OCI-M1 (cell line): ENCODE measurements at regions not wholly inside any gene's neighbourhood (a gene's known extent, or its start where the extent isn't known, plus 50 kb on each side); places are given as distances from the start of the nearest gene placed in this dataset.

Source experiments
- DNase-seq: peaks from one replicate; lab custom pipeline; 2025; lab: John Stamatoyannopoulos, UW

GRCh38 chr14:66360366-66360926 is 125.7 kb upstream of the CCDC196 start:
- no peak for DNase-seq

- DNase-seq = no peak
Observed at GRCh38 chr14:66361013-66361412, 125.2 kb upstream of the CCDC196 start.

- DNase-seq = no peak
Observed at GRCh38 chr14:66365388-66365787, 120.8 kb upstream of the CCDC196 start.

DNA sequence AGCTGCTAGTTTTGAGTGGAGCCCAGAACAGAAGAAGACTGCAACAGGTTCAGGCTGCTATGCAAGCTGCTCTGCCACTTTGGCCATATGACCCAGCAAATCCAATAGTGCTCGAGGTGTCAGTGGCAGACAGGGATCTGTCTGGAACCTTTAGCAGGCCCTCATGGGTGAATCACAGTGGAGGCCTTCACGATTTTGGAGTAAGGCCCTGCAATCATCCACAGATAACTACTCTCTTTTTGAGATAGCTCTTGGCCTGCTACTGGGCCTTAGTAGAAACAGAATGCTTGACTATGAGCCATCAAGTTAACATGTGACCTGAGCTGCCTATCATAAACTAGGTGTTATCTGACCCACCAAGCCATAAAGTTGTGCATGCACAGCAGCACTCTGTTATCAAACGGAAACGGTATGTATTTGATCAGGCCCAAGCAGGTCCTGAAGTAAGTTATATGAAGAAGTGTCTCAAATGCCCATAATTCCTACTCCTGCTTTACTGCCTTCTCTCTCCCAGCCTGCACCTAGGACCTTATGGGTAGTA is 116.9 kb upstream of the CCDC196 start:
- DNase-seq = peak; percentile 23

DNA sequence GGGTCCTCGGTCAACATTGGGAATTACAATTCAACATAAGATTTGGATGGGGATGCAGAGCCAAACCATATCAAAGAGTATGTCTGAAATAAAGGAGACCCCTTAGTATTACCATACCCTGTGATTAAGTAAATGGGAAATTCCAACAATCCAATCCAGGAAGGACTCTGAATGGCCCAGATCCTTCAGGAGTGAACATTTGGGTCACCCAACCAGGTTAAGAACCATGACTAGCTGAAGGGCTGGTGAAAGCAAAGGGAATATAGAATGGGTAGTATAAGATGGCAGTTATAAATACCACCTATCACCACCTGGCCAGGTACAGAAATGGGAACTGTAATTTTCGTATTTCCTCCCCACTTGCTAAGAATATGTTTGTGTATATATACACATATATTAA is 114.4 kb upstream of the CCDC196 start:
- DNase-seq = no peak

DNA sequence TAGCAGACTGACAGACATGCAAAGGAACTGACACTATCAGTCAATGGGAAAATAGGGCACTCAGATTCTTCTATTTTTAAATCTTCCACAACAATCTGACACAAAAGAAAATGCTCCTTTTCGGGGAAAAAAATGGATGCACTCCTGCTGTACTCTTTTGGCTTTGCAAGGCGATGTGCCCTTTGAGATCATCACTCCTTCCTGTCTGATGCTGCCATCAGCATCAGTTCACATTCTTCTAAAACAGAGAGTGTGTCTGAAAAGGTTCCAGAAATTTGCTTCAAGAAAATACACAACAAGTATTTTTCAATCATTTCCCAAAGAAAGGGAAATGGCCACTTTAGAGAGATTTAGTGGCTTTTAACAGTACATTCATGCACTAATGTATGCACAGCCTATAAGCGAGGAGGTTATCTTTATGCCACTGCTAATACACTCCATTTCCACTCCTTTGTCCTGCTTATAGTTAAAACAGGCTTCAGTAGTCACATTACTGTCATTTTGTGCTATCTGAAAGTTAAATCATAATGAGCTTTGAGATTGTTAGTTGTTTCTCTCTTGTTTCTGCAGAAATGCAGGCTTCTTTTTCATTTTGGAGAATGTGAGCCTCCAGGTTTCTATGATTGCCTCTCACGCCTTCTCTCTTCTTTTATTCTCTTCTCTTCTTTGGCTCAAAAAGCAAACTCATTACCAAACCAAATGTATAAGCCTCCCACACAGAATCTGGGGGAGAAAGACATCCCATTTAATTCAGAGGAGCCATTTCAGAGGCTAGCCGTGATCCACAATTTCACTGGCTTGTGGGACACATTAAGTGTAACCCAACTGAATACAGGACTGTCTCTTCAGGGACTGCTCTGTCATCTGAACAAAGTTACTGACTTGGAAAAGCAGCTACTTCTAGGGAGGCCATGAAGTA is 110.9 kb upstream of the CCDC196 start:
- DNase-seq = no peak

- DNase-seq = no peak
Observed at GRCh38 chr14:66377574-66377973, 108.6 kb upstream of the CCDC196 start.

- DNase-seq = no peak
Observed at GRCh38 chr14:66378712-66379505, 107.3 kb upstream of the CCDC196 start.

GRCh38 chr14:66380143-66380542 is 106.0 kb upstream of the CCDC196 start:
- no peak for DNase-seq

- no peak for DNase-seq
Observed at GRCh38 chr14:66381755-66382154, 104.4 kb upstream of the CCDC196 start.

DNA sequence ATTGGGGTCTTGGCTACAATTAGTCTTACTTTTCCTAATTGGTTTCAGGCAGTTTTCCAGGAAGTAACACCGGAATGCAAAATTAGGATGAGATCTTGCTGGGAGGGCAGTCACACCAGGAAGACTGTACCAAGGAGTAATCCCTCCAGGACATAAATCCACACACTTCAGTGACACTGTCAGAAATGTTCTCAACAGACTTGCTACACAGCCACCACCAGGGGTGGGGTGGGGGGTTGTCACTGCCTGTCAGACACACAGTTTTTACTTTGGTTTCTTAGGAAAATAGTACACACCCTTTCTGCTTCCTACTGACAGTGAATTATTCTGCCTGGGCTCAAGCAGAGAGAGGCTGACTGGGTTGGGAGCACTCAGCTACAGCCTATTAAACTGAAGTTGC is 102.9 kb upstream of the CCDC196 start:
- DNase-seq = no peak

GRCh38 chr14:66383771-66384170 is 102.4 kb upstream of the CCDC196 start:
- DNase-seq = no peak

DNA sequence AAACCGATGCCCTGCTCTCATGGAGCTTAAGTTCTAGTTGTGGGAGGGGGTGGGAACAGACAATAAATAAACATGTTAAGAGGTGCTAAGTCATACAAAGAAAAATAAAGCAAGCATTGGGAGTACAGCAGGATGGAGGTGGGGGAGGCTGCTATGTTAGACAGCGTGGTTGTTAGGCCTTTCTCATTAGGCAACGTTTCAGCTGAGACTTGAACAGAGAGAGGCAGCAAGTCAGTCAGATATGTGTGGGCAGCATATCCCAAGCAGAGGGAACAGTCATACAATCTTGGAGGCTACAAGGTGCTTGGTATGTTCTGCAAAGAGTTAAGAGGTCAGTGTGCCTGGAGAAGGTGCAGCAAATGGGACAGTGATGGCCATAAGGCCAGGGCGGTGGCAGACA is 97.7 kb upstream of the CCDC196 start:
- DNase-seq = no peak

GRCh38 chr14:66389481-66389880 is 96.7 kb upstream of the CCDC196 start:
- DNase-seq = no peak

DNA sequence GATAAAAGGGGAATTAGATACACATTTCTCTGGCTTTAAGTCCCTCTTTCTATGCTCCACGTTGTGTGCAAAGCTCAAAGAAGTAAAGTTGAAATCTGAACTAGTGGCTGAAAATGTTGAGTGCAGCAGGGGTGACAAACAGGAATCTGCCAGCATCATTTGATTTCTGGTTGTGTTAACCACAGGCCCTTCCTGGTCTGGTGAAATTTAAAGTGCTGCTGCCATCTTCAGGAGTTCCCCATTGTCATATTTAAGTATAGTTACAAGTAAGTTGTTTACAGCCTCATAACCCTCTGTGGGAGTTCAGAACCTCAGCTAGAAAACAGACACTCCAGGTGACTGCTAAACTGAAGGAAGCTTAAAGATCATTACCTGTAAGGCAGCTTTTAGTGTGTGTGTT is 90.9 kb upstream of the CCDC196 start:
- DNase-seq = peak; percentile 0

DNA sequence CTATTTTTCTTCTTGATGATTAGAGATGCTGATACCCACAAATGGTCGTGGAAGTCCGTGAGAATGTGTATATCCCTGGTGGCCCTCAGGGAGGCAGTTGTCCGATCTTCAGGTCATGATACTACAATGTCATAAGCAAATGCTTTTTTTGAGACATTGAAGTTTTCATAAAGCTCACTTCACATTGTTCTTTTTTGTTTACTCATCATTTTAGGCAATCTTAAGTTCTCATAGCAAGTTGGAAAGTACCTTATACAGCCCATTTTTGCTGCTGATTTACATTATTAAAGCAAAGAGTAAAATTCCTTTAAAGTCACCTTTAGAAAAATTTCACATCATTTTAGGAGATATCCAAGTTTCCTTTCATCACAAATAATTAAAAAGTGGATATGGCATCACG is 90.0 kb upstream of the CCDC196 start:
- no peak for DNase-seq

- DNase-seq = no peak
Observed at GRCh38 chr14:66398437-66398836, 87.7 kb upstream of the CCDC196 start.

- no peak for DNase-seq
Observed at GRCh38 chr14:66401449-66402095, 84.6 kb upstream of the CCDC196 start.

- peak; percentile 31 for DNase-seq
Observed at GRCh38 chr14:66403183-66403582, 83.0 kb upstream of the CCDC196 start.

DNA sequence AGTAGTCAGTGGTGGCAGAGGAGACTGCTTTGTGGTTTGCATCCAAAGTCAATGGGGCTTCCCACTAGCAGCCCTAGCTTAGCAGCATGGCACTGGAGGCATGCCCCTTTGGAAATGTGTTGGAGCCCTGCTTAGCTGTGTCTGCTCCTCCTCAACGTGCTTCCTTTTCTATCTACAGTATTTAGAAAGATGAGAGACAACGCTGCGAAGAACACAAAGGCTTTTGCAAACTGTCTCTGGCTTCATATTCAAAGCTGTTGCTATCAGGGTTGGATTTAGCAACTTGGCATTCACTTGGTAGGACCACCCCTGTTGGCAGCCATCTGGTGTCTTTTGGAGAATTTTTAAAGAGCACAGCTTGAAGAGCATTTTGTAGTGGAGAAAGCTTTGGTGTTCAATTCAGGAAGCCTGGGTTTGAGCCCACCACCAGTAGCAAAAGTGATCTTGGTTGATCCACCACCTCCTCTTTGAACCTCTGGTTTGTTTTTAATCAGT is 82.1 kb upstream of the CCDC196 start:
- DNase-seq = no peak

DNA sequence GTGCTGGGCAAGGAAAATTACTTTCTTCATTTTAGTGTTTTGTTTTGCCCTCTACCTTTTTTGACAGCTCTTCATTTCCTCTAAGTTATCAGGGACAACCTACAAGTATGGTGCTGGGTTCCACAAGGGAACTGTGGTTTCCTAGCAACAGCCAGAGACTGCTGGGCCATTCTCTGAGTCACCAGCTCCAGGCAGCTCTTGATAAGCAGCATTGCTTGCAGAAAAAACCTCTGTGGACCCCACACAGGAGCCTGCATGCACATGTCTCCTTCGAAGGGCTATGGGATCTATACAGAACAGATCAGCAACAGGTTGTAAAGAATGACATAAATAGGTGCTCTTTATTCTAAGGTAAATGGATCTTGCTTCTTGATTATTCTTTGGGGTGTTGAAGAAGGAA is 81.0 kb upstream of the CCDC196 start:
- DNase-seq = peak; percentile 32

DNA sequence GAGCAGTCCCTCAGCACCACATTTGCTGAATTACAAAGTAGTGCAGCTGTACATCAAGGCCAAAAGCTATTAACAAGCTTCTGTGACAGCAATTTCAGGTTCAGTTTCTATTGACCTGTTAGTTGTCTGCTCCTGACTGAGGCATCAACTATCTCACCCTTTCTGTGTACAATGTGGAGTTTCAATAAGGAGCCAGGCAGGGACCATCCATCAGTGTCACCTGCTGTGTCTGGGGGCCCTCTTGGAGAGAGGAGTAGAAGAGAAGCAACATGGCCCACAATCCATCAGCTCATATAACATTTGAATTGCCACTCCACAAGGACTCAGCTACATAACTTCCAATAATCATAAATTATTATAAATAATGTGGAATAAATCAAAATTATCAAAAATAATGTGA is 72.3 kb upstream of the CCDC196 start:
- no peak for DNase-seq
